ENCODE measurements at regions not wholly inside any gene's neighbourhood (a gene's known extent, or its start where the extent isn't known, plus 50 kb on each side); places are given as distances from the start of the nearest gene placed in this dataset.

- TF ChIP-seq RAD21 (IDR thresholded peaks at IDR 0.05; ENCODE audit: low read depth) = peak; percentile 21; the same call in 1 of the 2 replicates
- no peak for TF ChIP-seq YY1 (IDR thresholded peaks at IDR 0.05; ENCODE audit: low read depth)
Measured at GRCh38 chrX:38985375-38985774, 184.1 kb downstream of the MID1IP1 start.

- TF ChIP-seq REST (IDR thresholded peaks at IDR 0.05; ENCODE audit: low read depth) (no peak), RAD21 (IDR thresholded peaks at IDR 0.05; ENCODE audit: low read depth) (no peak), TCF12 (IDR thresholded peaks at IDR 0.05; ENCODE audit: low read depth) (no peak), YY1 (IDR thresholded peaks at IDR 0.05; ENCODE audit: low read depth) (no peak), CREB1 (IDR thresholded peaks at IDR 0.05; ENCODE audit: low read depth) (no peak), USF1 (IDR thresholded peaks at IDR 0.05) (no peak), MAX (IDR thresholded peaks at IDR 0.05) (no peak), TEAD4 (IDR thresholded peaks at IDR 0.05) (no peak), CEBPB (IDR thresholded peaks at IDR 0.05) (no peak), EP300 (IDR thresholded peaks at IDR 0.05; ENCODE audit: borderline replicate concordance) (no peak), EGR1 (IDR thresholded peaks at IDR 0.05) (no peak), FOXM1 (IDR thresholded peaks at IDR 0.05; ENCODE audit: borderline replicate concordance, low read depth) (no peak)
Measured at GRCh38 chrX:38985945-38986344, 184.7 kb downstream of the MID1IP1 start.

GRCh38 chrX:38986586-38986985, 185.3 kb downstream of the MID1IP1 start:
- TF ChIP-seq ZBTB7A (IDR thresholded peaks at IDR 0.05; ENCODE audit: low read depth) = no peak
- no peak for TF ChIP-seq FOXM1 (IDR thresholded peaks at IDR 0.05; ENCODE audit: borderline replicate concordance, low read depth)
- TF ChIP-seq CEBPB (IDR thresholded peaks at IDR 0.05) = no peak
- TF ChIP-seq TEAD4 (IDR thresholded peaks at IDR 0.05) = no peak
- TF ChIP-seq YY1 (IDR thresholded peaks at IDR 0.05; ENCODE audit: low read depth) = no peak
- TF ChIP-seq TAF1 (IDR thresholded peaks at IDR 0.05; ENCODE audit: low read depth) = no peak
- TF ChIP-seq NFIC (IDR thresholded peaks at IDR 0.05) = no peak

GRCh38 chrX:38987198-38987651, 186.0 kb downstream of the MID1IP1 start:
- TF ChIP-seq NFIC (IDR thresholded peaks at IDR 0.05) (no peak), CEBPB (IDR thresholded peaks at IDR 0.05) (no peak), YY1 (IDR thresholded peaks at IDR 0.05; ENCODE audit: low read depth) (no peak), FOXM1 (IDR thresholded peaks at IDR 0.05; ENCODE audit: borderline replicate concordance, low read depth) (no peak), MAX (IDR thresholded peaks at IDR 0.05) (no peak), EP300 (IDR thresholded peaks at IDR 0.05; ENCODE audit: borderline replicate concordance) (no peak), EGR1 (IDR thresholded peaks at IDR 0.05) (no peak)

- TF ChIP-seq TCF12 (IDR thresholded peaks at IDR 0.05; ENCODE audit: low read depth) (no peak), YY1 (IDR thresholded peaks at IDR 0.05; ENCODE audit: low read depth) (no peak), FOXM1 (IDR thresholded peaks at IDR 0.05; ENCODE audit: borderline replicate concordance, low read depth) (no peak), NFIC (IDR thresholded peaks at IDR 0.05) (no peak), REST (IDR thresholded peaks at IDR 0.05; ENCODE audit: low read depth) (no peak), TEAD4 (IDR thresholded peaks at IDR 0.05) (no peak), USF1 (IDR thresholded peaks at IDR 0.05) (no peak), MAX (IDR thresholded peaks at IDR 0.05) (no peak), RAD21 (IDR thresholded peaks at IDR 0.05; ENCODE audit: low read depth) (no peak), ZBTB7A (IDR thresholded peaks at IDR 0.05; ENCODE audit: low read depth) (no peak), TAF1 (IDR thresholded peaks at IDR 0.05; ENCODE audit: low read depth) (no peak), CEBPB (IDR thresholded peaks at IDR 0.05) (no peak), EP300 (IDR thresholded peaks at IDR 0.05; ENCODE audit: borderline replicate concordance) (no peak), CREB1 (IDR thresholded peaks at IDR 0.05; ENCODE audit: low read depth) (no peak), EGR1 (IDR thresholded peaks at IDR 0.05) (no peak)
Measured at GRCh38 chrX:38988301-38988700, 187.0 kb downstream of the MID1IP1 start.

GRCh38 chrX:38989076-38989475, 187.8 kb downstream of the MID1IP1 start:
- TF ChIP-seq TCF12 (IDR thresholded peaks at IDR 0.05; ENCODE audit: low read depth) = no peak
- TF ChIP-seq CREB1 (IDR thresholded peaks at IDR 0.05; ENCODE audit: low read depth) = no peak
- no peak for TF ChIP-seq CEBPB (IDR thresholded peaks at IDR 0.05)

Data from Ishikawa (cell line).